ENCODE measurements at regions not wholly inside any gene's neighbourhood (a gene's known extent, or its start where the extent isn't known, plus 50 kb on each side); places are given as distances from the start of the nearest gene placed in this dataset.

DNA sequence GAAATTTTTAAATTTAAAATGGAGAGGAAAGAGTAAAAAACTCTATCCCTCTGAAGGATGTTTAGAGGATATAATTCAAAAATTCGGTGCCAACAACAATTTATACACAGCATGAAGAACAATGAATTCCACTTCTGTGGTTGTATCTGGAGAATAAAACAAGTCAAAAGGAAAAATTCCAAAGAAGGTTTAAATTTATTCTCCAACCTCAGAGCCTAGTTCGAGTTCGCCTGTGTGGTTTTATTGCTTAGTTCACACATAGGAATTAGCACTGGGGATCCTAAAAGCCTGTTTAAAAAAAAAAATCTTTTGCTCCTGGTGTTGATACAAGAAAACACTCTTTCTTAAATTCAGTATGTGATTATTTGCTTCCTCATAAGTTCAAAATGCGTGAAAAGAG lies 79.2 kb downstream of the LLPH start:
- TF ChIP-seq POLR2A (IDR thresholded peaks at IDR 0.05; ENCODE audit: low read length), result no peak
- no peak for TF ChIP-seq GATA1 (IDR thresholded peaks at IDR 0.05; ENCODE audit: low read depth, low read length)

All from erythroblast (primary cell).